GM18511 (cell line): ENCODE measurements at regions not wholly inside any gene's neighbourhood (a gene's known extent, or its start where the extent isn't known, plus 50 kb on each side); places are given as distances from the start of the nearest gene placed in this dataset.

Experiments
- ATAC-seq: cut with Tn5 transposase; IDR thresholded peaks from one replicate; pipeline ENCODE4 v1.9.1; 2021; ENCODE audit warnings: mild to moderate bottlenecking, moderate library complexity; ENCODE audit not compliant: unreplicated experiment

DNA sequence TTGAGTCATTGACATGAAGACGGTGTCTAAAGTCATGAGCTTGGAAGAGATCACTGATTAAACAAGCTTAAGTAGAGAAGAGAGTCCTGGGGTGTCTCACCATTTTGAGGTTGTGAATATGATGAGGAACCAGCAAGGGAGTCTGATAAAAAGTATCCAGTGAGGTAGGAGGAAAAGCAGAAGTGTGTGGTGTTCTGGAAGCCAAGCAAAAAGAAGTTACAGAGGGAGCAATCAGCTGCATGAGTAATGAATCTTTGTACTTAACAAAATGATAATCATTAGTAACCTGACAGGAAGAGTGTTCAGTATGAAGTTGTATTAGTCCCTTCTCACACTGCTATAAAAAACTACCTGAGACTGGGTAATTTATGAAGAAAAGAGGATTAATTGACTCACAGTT, 131.3 kb downstream of the C11orf87 start:
- no peak for ATAC-seq

DNA sequence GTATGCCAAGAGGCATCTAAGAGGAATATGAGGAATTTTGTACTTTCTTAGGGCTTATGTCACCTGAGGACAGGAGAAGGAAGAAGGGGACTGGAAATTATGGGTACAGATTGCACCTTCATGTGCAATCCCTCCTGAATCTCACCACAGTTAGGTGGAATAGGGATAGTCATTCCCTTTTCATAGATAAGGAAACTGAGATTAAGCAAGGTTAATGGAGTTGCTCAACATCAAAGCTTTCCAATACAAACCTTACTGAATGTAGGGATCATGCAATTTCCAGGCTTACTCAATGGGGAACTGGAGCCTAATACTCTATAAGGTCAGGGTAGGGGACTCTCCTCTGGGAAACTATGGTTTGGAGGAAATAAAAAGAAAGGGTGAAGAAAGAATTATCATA, 133.0 kb downstream of the C11orf87 start:
- no peak for ATAC-seq

DNA sequence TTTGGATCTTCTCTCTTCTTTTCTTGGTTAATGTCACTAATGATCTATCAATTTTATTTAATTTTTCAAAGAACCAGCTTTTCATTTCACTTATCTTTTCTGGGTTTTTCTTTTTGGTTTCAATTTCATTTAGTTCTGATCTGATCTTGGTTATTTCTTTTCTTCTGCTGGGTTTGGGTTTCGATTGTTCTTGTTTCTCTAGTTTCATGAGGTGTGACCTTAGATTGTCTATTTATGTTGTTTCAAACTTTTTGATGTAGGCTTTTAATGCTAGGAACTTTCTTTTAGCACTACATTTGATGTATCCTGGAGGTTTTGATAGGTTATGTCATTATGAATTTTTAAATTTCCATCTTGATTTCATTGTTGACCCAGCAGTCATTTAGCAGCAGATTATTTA, 142.3 kb downstream of the C11orf87 start:
- ATAC-seq: no peak

DNA sequence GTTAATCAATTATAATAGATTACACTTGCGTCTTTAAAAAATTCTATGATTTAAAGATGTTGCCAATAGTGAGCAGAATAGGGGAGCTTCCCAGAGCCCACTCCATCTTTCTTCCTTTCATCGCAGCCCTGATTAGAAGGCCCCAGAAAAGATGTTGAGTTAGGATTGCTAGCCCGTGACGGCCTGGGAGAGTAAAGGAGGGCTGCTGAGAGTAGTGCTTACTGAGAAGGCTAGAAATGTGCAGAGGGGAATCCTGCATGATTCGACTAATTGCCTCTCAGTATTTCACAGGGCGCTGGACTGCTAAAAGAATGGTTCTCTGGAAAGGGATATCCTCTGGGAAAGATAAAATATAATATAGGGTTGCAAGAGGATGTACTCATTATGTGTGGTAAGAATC, 160.5 kb downstream of the C11orf87 start:
- no peak for ATAC-seq

DNA sequence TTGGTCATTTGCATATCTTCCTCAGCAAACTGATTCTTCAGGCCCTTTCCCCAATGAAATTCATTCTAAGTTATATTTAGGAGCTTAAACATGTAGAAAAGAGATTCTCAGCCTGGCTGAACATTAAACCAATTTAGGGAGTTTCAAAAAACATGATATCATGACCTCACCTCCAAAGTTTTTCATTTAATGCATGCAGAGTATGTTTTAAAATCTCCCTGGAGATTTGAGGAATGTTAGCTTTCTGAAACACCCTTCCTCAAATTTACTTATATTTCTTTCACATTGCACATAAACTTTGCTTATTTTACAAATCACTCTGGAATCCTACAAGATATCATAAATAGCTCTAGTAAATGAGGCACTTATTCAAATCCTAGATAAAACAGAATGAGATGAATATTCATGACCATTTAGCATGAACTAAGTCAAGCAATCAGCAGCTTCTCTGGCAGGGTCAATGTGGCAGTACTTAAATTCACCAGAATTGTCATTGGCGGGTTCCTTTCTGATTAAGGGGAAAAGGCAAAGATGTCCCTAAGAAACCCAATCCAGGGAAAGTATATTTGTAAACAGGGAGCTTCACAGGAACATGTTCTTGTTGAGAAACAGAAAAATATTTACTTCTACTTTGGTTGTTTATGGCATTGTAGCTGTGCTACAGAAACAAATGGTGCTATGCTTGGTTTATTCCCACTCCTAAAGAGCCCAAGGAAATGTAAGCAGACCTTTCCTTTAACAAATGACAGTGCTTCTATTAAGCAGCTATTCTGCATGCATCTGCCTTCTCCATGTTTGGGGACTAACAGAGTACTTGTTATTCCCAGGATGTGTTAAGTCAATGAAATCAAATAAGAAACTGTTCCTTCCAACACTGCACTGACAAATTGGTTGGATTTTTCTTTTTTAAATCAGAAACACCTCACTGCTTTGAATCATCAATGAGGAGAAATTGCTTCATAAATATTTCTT, 162.3 kb downstream of the C11orf87 start:
- ATAC-seq: no peak

DNA sequence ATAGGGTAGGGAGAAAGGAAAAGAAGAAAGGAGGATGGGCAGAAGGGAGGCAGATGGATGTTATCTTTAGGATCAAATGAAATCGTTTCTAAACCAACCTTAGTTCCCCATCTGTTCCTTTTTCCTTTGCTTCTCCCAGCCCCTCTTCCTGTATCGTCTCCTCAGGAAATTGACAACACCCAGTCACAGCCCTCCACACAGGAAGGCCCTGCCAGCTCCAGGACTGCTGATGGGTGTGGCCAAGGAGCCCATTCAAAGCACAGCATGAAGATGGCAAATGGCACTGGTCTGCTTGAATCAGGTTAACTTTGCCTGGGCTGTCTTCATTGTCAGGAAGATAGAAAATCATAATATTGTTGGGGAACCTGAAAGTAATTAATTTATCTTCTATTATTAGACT, 164.8 kb downstream of the C11orf87 start:
- no peak for ATAC-seq

DNA sequence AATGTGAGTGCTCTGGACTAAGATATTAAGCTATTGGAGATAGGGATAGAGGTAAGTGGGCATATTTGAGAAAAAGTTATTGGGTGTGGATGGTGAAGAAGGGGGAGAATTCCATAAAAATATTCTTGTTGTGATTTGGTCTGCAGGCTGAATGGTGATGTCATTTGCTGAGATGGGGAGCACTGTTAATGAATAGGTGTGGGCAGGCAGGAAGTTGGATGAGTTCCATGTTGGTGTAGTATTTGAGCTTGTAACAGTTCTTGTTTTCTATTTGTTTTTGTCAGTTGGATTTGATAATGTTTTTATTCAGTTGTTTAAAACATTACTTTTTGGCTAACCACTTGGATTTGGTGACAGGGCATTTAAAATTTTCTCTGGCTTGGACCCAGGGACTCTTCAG, 168.8 kb downstream of the C11orf87 start:
- ATAC-seq: no peak

DNA sequence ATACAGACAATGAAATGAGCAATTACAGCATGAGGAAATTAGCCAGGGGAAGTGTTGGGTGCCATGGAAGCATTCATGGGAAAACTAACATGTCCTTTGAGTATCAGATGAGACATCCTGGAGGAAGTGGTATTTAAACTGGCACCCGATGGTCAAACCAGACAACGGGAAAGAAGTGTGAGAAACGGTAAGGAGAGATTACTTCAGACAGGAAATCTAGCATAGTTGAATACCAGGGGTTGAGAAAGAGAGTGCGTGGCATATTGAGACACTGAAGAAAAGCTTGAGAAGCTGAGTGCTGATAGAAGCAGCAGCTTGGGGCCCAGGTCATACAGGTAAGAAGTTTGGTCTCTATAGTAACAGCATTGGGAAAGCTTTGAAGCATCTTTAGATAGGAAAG, 175.3 kb downstream of the C11orf87 start:
- ATAC-seq: no peak

DNA sequence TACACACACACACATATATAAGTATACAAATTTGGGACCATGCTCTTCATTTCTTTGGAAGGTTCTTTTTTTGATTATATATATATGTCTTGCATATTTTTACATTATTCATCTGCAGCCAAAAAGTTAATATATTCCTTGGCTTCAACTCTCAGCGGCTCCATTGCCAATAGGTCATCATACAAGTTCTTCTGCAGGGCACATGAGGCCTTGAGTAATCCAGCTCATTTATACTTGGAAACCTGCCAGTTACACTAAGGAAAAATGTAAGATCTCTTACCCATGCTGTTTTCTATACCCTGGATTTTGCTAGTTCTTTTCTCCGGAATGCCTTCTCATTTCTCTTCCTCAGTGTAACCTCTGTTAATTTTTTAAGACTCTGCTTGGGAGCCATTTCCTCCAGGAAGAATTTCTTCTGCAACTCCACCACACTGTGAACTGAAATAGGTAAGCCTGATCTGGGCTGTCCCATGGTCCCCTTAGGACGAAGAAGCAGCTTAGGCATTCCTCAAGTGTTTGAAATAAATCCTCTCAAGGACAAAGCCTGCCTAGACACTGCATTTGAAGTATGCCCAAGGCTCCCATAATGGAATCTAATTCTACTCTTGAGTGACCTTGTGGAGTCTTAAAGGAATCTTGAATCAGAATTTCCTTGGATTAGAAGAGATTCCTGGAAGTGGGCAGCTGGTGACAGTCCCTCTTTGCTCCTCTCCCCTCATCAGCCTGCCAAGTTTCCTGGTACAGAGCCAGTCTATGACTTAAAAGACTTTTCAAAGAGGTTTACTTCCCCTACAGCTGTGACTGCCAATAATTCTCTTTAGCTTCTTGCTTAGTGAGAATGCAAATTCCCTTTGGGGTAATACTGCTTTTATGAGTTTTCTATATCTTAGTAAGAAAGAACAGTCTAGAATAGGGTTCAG, 182.8 kb downstream of the C11orf87 start:
- no peak for ATAC-seq

DNA sequence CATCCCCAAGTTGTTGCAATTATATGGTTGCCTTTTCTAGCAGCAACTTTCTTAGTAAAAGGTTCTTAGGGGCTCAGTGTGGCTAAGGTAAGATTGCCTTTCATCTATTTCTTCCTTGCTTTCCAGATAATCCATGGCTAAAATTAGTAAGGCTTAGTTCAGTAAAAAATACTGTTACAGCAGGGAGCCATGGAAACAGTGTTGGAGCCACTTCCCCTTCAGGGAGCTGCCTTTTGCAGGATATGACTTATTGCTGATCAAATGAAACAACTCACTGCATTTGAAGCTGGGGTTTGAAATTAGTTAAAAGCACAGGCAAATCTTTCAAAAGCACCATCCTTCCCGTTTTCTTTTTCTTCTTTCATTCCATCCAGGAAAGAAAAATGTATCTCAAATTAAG, 184.3 kb downstream of the C11orf87 start:
- no peak for ATAC-seq

DNA sequence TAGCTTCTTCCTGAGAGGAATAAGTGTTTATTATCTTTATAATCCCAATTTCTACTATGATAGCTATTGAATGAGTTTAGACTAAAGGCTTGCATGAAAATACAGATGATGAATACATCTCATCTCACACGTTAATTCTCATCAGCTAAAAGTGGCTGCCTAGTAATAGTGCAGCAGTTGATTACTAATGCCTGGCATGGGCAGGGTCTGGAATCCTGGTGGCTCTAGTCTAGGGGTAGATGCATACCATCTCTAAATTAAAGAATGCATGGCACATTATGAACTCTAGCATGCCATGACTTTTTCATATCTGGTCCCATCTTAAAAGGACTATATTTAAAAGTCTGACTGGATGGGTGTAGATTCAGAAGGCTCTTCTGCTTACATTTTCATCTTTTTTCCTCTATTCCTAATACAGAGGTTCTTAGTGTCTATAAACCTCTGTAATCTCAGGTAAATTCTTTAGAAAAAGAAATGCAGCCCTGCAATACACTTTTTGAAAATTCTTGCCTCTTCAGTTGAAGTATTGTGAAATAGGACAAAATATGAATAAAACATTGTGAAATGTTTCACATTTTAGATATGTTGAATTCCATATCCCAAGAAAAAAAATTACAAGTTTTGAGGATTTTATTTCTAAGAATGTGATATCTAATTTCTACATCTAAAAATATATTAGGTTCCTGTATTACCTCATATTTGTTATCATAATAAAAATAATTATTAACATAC, 187.6 kb downstream of the C11orf87 start:
- no peak for ATAC-seq

DNA sequence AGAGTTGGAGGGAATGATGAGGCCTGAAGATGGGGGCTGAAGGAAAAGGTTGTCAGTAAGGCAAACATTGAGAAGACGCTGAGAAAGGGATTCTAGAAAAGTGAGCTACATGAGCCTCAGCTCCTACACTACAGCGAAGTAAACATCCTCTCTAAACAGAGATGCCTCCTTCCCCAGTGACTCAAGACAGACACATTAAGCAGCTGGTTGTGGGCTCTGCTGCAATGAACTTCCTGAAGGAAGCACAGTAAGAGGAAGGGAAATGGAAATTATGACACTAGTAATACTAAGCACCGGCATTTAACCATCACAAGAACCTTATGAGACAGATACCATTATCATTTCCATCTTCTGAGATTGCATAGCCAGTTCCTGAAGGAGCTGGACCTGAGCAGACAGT, 190.5 kb downstream of the C11orf87 start:
- ATAC-seq: no peak

DNA sequence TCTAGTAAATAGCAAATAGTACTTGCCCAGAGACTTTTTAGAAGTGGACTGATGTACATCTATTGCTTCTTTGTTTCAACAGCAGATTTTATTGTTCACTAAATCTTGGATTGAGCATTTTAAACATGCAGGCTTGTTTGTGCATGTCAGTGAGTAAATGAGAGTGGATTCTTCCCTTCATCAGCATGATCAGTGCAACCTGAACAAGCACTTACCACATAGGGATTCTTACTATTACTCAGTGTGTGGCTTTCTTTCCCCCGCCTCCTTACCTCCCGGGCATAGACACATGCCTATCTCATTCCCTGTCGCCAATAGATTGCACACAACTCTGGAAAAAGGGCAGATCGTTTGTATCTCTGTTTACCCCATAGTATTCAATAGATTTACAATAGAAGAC, 197.5 kb downstream of the C11orf87 start:
- ATAC-seq: no peak

DNA sequence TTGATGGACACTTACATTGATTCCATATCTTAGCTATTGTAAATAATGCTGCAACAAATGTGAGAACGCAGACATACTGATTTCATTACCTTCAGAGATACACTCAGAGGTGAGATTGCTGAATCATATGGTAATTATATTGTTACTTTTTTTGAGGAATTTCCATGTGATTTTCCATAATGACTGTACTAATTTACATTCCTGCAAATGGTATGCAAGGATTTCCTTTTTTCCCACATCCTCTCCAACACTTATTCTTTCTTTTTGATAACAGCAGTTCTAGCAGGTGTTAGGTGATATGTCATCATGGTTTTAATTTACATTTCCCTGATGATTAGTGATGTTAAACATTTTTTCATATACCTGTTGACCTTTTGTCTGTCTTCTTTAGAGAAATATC, 207.7 kb downstream of the C11orf87 start:
- ATAC-seq: no peak

DNA sequence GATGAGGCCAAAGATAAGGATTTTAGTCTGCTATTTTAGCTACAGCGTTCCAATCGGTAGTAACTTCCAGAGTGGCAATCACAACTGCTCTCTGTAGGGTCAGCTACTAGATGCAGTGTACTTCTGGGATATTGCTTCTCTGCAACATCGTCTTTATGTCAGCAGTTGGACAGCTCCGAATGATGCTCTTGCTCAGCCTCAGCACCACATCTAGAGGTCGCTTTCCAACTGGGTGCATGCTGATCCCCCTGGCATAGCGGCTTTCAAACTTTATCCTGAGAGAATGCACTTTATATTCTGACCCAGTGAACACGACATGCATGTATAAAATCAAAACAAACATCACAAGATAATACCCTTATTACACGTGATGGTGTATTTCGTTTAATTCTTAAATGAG, 219.6 kb downstream of the C11orf87 start:
- no peak for ATAC-seq

DNA sequence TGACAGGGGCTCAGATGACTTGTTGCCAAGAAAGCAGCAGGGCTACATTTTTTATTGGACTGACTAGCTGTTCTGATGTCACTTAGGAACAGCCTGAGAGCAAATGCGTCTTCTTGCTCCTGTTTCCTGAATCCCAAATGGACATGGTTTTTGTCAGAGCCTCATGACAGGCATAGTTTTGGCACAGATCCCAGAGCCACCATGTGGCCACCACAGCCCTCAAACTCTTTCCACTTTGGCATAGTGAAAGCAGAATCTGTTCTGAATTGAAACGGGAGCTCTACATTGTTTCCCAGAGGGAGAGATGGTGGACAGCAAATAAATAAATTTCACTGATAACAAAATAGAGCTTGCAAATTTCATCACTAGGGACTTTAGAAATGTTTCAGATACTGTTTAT, 222.2 kb downstream of the C11orf87 start:
- ATAC-seq: no peak

DNA sequence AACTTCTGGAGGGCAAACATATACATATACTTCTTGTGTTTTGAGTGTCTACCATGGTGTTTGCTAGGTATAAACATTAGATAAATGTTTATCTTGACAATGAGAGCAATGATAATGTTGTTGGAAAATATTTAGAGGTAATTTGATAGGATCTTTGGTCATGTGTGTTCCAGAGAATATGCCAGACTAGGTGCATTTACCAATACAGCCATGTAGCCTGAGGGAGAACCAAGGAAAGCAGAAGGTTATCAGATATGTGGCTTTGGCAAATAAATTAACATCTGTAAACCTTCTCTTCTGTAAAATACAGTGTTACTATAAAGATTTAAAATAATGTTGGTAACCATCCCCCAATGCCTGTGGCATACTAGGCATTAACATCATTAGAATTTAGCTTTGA, 226.8 kb downstream of the C11orf87 start:
- ATAC-seq: no peak

DNA sequence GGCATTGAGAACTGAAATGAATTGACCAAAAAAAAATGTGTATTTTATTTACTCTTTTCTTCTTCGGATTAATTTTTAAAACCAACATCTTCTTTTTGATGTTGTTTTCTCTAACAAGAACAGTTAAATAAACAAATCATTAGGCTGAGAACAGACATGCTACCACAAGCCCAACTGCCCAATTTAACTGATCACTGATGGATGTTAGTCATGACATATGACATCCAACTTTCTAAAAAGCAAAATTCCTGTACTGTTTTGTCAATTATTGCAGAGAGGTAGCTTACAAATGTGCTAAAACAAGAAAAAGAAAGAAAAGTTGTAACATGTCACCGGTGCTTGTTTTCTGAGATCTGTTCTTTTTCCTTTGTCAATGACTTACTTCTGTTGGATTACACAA, 232.1 kb downstream of the C11orf87 start:
- ATAC-seq: no peak

DNA sequence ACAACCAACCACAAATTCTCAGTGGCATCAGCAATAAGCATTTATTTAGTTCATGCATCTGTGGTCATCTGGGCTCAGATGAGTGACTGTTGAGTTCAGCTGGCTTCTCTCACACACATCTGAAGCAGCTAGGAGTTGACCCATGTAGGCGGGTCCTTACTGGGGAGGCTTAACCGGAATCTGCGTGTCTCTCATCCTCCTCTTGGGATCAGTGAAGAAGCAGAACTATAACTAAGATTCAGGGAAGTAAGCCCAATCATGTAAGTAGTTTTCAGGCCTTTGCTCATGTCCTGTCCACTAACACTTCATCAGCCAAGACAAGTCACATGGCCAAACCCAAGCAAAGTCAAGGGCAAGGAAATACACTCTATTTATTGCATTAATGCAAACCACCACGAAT, 236.2 kb downstream of the C11orf87 start:
- ATAC-seq: no peak

DNA sequence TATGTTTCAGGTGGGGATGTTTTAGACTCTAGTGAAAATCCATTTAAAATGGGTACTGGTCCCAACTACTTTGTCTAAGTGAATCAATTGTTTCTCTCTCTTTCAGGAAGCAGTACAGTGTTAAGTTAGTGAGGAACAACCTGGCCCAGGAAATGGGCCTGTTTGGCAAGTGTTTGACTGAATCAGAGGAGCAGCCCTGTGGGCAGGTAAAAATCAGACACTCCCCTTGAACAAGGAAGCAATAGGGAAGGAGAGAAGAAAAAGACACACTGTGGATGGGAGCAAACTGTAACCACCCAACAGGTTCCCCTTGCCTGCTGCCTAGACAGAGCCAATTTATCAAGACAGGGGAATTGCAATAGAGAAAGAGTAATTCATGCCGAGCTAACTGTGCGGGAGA, 245.7 kb downstream of the C11orf87 start:
- no peak for ATAC-seq

DNA sequence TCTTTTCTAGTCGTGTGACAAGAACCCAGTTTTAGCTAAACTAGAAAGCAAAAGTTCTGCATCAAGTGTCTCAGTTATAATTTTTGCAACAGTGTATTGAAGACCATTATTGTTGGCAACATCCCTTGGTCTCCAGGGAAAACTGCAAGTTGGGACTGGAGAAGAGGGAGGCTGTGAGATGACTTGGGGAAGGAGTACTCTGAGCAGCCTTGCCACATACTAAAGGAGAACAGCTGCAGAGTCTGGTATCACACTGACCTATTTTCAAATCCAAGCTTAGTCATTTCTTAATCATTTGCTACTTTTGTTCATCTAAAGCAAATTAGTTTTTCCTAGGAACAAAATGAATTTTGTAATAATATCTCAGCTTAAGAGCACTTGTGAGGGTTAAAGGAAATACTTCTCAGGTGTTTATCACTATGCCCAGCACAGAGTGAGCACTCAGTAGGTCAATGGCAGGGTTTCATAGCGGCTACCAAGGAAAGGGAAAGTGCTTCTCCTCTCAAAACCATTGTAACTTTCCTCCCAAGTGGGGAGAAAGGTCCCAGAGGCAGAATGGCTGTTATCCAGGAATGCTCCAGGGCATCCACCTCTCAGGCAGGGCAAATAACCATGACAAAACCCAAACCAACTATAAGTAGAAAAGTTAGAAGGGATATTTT, 247.1 kb downstream of the C11orf87 start:
- no peak for ATAC-seq
